ENCODE measurements at regions not wholly inside any gene's neighbourhood (a gene's known extent, or its start where the extent isn't known, plus 50 kb on each side); places are given as distances from the start of the nearest gene placed in this dataset.

- TF ChIP-seq, protein P1, sequence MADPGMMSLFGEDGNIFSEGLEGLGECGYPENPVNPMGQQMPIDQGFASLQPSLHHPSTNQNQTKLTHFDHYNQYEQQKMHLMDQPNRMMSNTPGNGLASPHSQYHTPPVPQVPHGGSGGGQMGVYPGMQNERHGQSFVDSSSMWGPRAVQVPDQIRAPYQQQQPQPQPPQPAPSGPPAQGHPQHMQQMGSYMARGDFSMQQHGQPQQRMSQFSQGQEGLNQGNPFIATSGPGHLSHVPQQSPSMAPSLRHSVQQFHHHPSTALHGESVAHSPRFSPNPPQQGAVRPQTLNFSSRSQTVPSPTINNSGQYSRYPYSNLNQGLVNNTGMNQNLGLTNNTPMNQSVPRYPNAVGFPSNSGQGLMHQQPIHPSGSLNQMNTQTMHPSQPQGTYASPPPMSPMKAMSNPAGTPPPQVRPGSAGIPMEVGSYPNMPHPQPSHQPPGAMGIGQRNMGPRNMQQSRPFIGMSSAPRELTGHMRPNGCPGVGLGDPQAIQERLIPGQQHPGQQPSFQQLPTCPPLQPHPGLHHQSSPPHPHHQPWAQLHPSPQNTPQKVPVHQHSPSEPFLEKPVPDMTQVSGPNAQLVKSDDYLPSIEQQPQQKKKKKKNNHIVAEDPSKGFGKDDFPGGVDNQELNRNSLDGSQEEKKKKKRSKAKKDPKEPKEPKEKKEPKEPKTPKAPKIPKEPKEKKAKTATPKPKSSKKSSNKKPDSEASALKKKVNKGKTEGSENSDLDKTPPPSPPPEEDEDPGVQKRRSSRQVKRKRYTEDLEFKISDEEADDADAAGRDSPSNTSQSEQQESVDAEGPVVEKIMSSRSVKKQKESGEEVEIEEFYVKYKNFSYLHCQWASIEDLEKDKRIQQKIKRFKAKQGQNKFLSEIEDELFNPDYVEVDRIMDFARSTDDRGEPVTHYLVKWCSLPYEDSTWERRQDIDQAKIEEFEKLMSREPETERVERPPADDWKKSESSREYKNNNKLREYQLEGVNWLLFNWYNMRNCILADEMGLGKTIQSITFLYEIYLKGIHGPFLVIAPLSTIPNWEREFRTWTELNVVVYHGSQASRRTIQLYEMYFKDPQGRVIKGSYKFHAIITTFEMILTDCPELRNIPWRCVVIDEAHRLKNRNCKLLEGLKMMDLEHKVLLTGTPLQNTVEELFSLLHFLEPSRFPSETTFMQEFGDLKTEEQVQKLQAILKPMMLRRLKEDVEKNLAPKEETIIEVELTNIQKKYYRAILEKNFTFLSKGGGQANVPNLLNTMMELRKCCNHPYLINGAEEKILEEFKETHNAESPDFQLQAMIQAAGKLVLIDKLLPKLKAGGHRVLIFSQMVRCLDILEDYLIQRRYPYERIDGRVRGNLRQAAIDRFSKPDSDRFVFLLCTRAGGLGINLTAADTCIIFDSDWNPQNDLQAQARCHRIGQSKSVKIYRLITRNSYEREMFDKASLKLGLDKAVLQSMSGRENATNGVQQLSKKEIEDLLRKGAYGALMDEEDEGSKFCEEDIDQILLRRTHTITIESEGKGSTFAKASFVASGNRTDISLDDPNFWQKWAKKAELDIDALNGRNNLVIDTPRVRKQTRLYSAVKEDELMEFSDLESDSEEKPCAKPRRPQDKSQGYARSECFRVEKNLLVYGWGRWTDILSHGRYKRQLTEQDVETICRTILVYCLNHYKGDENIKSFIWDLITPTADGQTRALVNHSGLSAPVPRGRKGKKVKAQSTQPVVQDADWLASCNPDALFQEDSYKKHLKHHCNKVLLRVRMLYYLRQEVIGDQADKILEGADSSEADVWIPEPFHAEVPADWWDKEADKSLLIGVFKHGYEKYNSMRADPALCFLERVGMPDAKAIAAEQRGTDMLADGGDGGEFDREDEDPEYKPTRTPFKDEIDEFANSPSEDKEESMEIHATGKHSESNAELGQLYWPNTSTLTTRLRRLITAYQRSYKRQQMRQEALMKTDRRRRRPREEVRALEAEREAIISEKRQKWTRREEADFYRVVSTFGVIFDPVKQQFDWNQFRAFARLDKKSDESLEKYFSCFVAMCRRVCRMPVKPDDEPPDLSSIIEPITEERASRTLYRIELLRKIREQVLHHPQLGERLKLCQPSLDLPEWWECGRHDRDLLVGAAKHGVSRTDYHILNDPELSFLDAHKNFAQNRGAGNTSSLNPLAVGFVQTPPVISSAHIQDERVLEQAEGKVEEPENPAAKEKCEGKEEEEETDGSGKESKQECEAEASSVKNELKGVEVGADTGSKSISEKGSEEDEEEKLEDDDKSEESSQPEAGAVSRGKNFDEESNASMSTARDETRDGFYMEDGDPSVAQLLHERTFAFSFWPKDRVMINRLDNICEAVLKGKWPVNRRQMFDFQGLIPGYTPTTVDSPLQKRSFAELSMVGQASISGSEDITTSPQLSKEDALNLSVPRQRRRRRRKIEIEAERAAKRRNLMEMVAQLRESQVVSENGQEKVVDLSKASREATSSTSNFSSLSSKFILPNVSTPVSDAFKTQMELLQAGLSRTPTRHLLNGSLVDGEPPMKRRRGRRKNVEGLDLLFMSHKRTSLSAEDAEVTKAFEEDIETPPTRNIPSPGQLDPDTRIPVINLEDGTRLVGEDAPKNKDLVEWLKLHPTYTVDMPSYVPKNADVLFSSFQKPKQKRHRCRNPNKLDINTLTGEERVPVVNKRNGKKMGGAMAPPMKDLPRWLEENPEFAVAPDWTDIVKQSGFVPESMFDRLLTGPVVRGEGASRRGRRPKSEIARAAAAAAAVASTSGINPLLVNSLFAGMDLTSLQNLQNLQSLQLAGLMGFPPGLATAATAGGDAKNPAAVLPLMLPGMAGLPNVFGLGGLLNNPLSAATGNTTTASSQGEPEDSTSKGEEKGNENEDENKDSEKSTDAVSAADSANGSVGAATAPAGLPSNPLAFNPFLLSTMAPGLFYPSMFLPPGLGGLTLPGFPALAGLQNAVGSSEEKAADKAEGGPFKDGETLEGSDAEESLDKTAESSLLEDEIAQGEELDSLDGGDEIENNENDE (IDR thresholded peaks at IDR 0.05; ENCODE audit: insufficient replicate concordance, low read length) = no peak
- TF ChIP-seq NRF1 (IDR thresholded peaks at IDR 0.05; ENCODE audit: low read depth, low read length) (no peak), POU5F1 (IDR thresholded peaks at IDR 0.05; ENCODE audit: low read depth, low read length) (no peak), SP4 (IDR thresholded peaks at IDR 0.05; ENCODE audit: low read length) (no peak), CREB1 (IDR thresholded peaks at IDR 0.05) (no peak), KDM4A (IDR thresholded peaks at IDR 0.05; ENCODE audit: low read depth, low read length, severe bottlenecking) (no peak), PHF8 (conservative IDR thresholded peaks at IDR 0.05; ENCODE audit: low read depth, low read length) (no peak), MAX (IDR thresholded peaks at IDR 0.05) (no peak)
These were observed 90.6 kb upstream of the SPATA12 start (continued) for GRCh38 chr3:56969851-56970250.
